ENCODE measurements at regions not wholly inside any gene's neighbourhood (a gene's known extent, or its start where the extent isn't known, plus 50 kb on each side); places are given as distances from the start of the nearest gene placed in this dataset.
"Not testable (repeated sequence)": the region's sequence is repeated elsewhere in the genome, so short reads cannot be mapped to it uniquely, and the experiment has no call there.

GRCh38 chr9:135357863-135358551 is 121.6 kb upstream of the PPP1R26 start:
- no peak for DNase-seq (ENCODE audit: low spot score)

- no peak for DNase-seq (ENCODE audit: low spot score)
These were observed 121.0 kb upstream of the PPP1R26 start for GRCh38 chr9:135358552-135358940.

GRCh38 chr9:135359764-135360163 is 119.8 kb upstream of the PPP1R26 start:
- no peak for DNase-seq (ENCODE audit: low spot score)

- DNase-seq (ENCODE audit: low spot score), result no peak
These were observed 119.0 kb upstream of the PPP1R26 start for GRCh38 chr9:135360617-135361016.

GRCh38 chr9:135361668-135362067 is 117.9 kb upstream of the PPP1R26 start:
- DNase-seq (ENCODE audit: low spot score), result not testable (repeated sequence)

GRCh38 chr9:135363596-135363995 is 116.0 kb upstream of the PPP1R26 start:
- DNase-seq (ENCODE audit: low spot score), result no peak

GRCh38 chr9:135365013-135365768 is 114.4 kb upstream of the PPP1R26 start:
- no peak for DNase-seq (ENCODE audit: low spot score)

- DNase-seq (ENCODE audit: low spot score), result no peak
These were observed 113.5 kb upstream of the PPP1R26 start for GRCh38 chr9:135366104-135366503.

GRCh38 chr9:135369412-135369990 is 110.1 kb upstream of the PPP1R26 start:
- no peak for DNase-seq (ENCODE audit: low spot score)

- no peak for DNase-seq (ENCODE audit: low spot score)
These were observed 108.9 kb upstream of the PPP1R26 start for GRCh38 chr9:135370411-135371375.

- DNase-seq (ENCODE audit: low spot score), result no peak
These were observed 108.0 kb upstream of the PPP1R26 start for GRCh38 chr9:135371535-135371934.

- no peak for DNase-seq (ENCODE audit: low spot score)
These were observed 107.5 kb upstream of the PPP1R26 start for GRCh38 chr9:135372036-135372435.

GRCh38 chr9:135372501-135373008 is 107.0 kb upstream of the PPP1R26 start:
- DNase-seq (ENCODE audit: low spot score), result no peak

- no peak for DNase-seq (ENCODE audit: low spot score)
These were observed 106.4 kb upstream of the PPP1R26 start for GRCh38 chr9:135373151-135373685.

GRCh38 chr9:135373820-135374219 is 105.8 kb upstream of the PPP1R26 start:
- no peak for DNase-seq (ENCODE audit: low spot score)

GRCh38 chr9:135374591-135374990 is 105.0 kb upstream of the PPP1R26 start:
- DNase-seq (ENCODE audit: low spot score), result no peak

GRCh38 chr9:135375001-135375400 is 104.6 kb upstream of the PPP1R26 start:
- DNase-seq (ENCODE audit: low spot score), result no peak

GRCh38 chr9:135376511-135377265 is 102.9 kb upstream of the PPP1R26 start:
- DNase-seq (ENCODE audit: low spot score), result no peak

- no peak for DNase-seq (ENCODE audit: low spot score)
These were observed 102.2 kb upstream of the PPP1R26 start for GRCh38 chr9:135377431-135377830.

- DNase-seq (ENCODE audit: low spot score), result no peak
These were observed 100.8 kb upstream of the PPP1R26 start for GRCh38 chr9:135378751-135379150.

All from mucosa of gallbladder (tissue), 1 donor.